GM19035 (cell line): ENCODE measurements at regions not wholly inside any gene's neighbourhood (a gene's known extent, or its start where the extent isn't known, plus 50 kb on each side); places are given as distances from the start of the nearest gene placed in this dataset.
"Not testable (repeated sequence)": the region's sequence is repeated elsewhere in the genome, so short reads cannot be mapped to it uniquely, and the experiment has no call there.

Experiments used
- ATAC-seq: cut with Tn5 transposase; IDR thresholded peaks from one replicate; pipeline ENCODE4 v1.9.1; 2021; ENCODE audit not compliant: unreplicated experiment

GRCh38 chr4:96390404-96390803 is 550.5 kb downstream of the PDHA2 start:
- no peak for ATAC-seq

DNA sequence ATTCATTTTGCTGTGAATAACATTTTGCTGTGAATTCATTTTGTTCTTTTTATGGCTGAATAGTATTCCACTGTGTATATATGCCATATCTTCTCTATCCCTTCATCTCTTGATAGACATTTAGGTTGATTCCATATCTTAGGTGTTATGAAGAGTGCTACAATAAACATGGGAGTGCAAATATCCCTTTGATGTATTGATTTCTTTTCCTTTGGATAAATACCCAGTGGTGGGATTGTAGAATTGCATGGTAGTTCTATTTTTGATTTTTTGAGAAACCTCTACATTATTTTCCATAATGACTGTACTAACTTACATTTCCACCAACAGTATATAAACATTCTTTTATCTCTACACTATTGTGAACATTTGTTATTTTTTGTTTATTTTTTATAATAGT is 555.9 kb downstream of the PDHA2 start:
- ATAC-seq: no peak

DNA sequence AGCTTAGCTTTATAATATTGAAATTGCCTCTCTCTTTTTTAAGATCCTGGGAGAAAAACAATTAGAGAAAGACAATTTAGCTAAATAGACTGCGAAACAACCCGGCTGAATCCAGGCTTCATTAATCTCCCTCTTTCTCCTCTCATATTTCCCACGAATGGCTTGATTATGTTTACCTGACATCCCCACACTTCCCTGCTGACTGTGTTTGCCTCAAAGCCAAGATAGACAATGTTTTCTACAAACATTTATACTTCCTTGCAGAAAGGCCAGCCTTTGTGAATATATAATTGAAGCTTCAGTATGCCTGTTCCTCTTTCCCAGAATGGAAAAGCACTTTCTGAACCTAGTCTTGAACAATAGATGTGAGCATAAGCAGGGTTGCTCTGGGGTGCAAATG is 566.8 kb downstream of the PDHA2 start:
- no peak for ATAC-seq

GRCh38 chr4:96407225-96407624 is 567.3 kb downstream of the PDHA2 start:
- no peak for ATAC-seq

DNA sequence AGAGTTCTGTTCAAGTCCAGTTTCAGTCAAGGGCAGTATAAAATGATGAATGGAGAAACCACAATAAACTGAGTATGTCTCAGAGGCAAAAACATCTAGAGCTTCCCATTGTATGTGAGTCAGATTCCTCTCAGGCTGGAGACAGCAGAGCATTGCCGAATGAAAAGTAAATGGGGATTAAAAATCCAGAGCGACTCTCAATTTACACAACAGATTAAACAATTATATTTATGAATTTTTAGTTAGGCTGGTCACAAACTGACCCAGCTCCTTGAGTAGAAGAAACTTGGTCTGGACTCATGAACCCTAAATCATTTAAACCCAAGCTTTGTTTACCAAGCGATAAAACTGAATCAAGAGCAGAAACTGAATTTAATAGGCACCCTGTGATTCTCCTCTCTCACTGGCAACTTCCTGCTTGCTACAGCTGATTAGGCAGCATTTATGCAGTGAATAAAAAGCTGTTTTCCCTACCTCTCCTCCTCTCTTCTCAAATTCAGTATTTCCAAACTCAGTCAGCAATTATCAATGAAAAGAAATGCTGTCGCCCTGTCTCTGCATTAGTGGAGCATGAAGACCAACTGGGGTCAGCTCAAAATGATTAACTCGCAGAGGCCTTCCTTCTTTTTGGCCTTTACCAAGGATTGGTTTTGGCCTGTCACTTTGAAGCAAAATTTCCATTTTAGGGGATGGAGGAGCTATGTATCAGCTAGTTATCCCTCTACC is 568.0 kb downstream of the PDHA2 start:
- no peak for ATAC-seq

GRCh38 chr4:96414853-96415252 is 575.0 kb downstream of the PDHA2 start:
- not testable (repeated sequence) for ATAC-seq

- ATAC-seq: no peak
These were observed 589.8 kb downstream of the PDHA2 start for GRCh38 chr4:96429657-96430056.

DNA sequence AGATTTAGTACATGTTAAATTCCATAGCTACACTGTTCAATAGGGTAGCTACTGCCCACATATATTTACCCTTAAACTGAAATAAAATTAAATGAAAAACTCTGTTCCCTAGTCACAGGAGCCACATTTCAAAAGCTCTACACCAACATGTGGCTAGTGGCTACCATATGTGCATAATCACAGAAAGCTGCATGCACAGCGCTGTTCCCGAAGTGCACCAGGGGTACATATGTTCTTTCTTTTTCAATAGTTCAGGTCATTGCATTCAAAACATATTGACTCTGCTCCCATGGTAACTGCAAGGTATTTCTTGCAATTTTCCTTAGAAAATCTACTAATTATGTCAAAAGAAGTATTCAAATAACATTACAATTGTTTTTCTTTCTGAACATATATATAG is 591.2 kb downstream of the PDHA2 start:
- ATAC-seq: no peak

DNA sequence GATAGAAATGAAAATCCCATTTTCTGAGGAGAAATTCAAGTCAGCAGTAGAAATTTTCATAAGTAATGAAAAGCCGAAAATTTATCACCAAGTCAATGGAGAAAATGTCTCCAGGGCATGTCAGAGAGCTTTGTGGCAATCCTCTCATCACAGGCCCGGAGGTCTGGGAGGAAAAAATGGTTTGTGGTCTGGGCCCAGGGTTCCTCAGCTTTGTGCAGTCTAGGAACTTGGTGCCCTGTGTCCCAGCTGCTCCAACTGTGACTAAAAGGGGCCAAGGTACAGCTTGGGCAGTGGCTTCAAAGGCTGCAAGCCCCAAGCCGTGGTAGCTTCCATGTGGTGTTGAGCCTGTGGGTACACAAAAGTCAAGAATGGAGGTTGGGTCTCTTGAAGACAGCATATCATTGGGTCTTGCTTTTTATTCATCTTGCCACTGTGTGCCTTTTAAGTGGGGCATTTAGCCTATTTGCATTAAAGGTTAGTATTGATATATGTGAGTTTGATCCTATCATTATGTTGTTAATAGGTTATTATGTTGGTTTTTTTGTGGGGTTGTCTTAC is 608.5 kb downstream of the PDHA2 start:
- no peak for ATAC-seq

DNA sequence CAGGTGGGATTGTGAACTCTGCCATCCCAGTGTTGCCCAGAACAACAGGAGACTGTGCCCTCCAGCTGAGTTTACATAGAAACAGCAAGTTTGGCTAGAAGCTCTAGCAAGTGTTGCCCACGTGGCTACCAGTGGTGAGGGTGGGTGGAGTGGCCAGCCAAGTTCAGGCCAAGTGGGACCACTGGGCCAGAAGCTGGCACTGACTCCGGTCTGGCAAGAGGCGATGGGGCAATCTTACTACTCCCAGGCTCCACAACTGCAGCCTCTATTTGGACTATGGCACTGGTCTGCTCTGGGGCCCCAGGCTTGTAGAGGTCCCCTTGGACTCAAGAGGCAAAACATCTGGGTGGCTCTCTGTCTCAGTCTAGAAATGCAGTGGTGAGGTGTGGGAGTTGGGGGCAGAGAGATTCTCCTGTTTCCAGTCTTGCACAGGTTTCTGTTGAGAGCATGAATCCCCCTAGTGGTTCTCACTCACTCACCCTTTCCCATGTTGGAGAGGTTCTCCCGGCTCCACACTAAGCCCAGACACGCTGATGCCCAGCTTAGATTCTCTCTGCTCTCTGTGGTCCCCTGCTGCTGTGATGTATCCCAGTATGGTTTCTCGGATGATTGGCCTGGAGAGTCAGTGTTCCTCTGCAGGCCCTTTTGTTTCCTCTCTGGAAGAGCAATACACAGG is 615.3 kb downstream of the PDHA2 start:
- no peak for ATAC-seq

GRCh38 chr4:96458031-96458430 is 618.1 kb downstream of the PDHA2 start:
- not testable (repeated sequence) for ATAC-seq

DNA sequence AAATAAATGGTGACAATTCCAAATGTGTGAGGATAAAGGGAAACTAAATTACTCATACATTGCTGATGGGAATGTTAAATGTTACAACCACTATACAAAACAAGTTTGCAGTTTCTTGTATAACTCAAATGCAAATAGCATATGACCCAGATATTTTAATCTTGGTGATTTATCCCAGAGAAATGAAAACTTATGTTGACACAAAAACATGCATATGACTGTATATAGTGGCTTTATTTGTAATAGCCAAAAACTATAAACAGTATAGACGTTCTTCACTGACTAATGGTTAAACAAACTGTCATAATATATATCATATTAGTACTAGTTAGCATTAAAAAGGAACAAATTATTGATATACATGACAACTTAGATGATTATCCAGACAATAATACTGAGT is 619.2 kb downstream of the PDHA2 start:
- ATAC-seq: no peak

DNA sequence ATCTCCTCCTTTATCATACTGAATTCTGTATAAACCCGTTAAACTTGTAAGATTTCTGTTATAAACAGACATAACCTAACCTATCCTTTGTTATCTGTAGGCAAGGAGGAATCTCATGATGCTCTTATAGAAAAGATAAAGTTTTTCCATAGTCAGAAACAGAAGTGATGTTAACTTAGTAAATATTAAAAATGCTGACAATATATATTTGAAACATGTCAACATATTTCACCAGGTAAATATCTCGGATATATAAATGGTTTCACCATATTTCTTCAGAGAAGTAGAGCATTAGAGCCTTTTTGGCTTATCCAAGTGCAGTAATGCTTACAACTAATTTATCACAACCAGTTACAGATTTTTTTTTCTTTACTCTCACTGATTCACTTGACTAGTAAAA is 625.9 kb downstream of the PDHA2 start:
- no peak for ATAC-seq

DNA sequence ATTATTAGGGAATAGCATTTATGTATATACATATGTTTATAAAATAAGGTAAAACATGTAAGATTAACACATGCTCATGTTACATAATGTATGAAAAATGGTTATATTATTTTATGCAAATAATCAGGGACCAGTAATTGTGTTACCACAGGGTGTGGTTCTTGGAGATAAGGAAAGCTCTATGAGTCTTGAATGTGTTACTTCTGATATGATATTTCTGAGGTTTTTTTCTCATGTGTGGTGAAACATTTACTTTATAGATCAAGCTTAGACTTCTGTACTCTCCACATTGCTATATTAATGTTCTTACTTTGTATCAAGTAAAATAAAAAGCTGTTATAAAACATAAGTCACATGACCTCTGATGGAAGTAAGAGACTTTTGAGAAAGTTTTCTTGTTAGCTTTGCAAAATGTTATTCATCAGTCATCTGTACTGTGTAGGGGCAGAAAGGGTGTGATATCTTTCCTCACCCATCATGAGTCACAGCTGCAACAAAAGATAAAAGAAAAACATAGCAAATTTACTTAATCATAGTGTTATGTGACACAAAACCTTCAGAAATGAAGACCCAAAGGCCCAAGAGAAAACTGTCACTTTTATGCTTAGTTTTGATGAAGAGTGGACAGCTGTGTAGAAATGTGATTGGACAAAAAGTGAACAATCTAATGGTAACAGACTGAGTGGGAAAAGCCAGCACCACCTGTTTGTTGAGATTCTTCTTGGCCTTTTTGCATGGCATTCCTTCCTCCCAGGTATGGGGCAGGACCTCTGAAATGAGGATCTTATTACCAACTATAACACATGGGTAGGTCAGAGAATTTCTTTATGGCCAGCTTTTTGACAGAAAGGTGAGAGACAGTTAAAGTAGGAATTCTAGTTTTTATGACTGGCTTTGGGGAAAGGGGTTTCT is 632.3 kb downstream of the PDHA2 start:
- no peak for ATAC-seq

DNA sequence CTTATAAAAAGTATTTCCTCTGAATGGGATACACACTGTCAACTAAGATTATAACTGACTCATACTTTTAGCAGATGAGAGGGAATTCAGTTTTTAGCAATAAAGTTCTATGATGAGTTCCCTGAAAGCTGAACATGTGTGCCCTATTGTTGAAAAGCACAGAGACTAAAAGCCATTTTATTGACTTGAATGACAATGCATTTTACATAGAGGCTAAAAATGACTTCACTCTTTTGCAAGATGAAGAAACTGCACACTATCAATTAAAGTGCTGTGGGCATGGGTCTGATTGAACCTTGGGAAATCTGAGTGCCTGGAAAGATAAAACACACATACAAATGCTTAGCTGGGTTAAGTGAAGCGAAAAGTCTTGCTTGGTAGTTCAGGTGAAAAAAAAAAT is 633.4 kb downstream of the PDHA2 start:
- no peak for ATAC-seq

DNA sequence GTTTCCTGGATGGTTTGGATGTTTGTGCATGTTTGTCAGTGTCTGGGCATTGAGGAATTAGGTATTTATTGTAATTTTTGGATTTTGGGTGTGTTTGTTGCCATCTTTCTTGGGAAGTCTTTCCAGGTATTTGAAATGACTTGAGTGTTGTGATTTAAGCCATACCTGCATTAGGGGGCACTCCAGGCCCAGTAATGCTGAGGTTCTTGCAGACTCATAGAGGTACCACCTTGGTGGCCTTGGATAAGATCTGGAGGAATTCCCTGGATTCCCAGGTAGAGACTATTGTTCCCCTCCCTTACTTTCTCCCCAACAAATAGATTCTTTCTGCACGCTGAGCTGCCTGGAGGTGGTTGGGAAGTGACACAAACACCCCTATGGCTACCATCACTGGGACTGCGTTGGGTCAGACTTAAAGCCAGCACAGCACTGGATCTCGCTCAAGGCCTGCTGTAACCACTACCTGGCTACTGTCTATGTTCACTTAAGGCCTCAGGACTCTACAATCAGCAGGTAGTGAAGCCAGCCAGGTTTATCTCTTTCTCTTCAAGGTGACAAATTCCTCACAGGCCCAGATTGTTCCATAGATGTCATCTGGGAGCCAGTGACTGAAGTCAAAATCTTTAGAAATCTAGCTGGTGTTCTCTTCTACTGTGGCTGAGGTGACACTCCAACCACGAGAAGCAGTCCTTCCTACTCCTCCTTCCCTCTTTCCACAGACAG is 643.6 kb downstream of the PDHA2 start:
- ATAC-seq: no peak

- no peak for ATAC-seq
These were observed 646.7 kb downstream of the PDHA2 start for GRCh38 chr4:96486563-96486962.

- no peak for ATAC-seq
These were observed 657.7 kb downstream of the PDHA2 start for GRCh38 chr4:96497621-96498020.

- ATAC-seq: no peak
These were observed 664.5 kb downstream of the PDHA2 start for GRCh38 chr4:96504386-96504785.

- ATAC-seq: no peak
These were observed 669.3 kb downstream of the PDHA2 start for GRCh38 chr4:96509039-96509741.
